ENCODE measurements at regions not wholly inside any gene's neighbourhood (a gene's known extent, or its start where the extent isn't known, plus 50 kb on each side); places are given as distances from the start of the nearest gene placed in this dataset.

DNA sequence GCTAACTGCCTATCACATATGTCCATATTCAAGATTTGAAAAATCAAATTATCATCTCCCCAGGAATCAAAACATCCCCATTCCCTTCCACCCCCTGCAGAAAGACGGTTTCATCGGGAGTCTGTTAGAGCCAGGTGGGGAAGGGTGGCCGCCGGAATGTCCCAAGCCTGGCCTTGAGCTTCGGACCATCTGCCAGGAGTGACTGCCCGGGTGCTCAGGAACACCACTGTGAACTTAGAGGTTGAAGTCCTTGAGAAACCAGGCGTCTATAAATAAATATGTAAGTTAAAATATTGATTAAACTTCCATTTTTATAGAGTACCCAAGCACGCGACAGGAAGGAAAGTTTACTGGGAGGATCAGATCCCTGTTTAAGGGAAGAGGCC, 250.8 kb downstream of the DLL1 start:
- H3K27me3 ChIP-seq, result no peaks in the 10 kb centered on the region
- H3K9me3 ChIP-seq, result peaks cover 0 to 18% (median 0%) of the 10 kb centered on the region in 3 donors
- TF ChIP-seq, protein P1, sequence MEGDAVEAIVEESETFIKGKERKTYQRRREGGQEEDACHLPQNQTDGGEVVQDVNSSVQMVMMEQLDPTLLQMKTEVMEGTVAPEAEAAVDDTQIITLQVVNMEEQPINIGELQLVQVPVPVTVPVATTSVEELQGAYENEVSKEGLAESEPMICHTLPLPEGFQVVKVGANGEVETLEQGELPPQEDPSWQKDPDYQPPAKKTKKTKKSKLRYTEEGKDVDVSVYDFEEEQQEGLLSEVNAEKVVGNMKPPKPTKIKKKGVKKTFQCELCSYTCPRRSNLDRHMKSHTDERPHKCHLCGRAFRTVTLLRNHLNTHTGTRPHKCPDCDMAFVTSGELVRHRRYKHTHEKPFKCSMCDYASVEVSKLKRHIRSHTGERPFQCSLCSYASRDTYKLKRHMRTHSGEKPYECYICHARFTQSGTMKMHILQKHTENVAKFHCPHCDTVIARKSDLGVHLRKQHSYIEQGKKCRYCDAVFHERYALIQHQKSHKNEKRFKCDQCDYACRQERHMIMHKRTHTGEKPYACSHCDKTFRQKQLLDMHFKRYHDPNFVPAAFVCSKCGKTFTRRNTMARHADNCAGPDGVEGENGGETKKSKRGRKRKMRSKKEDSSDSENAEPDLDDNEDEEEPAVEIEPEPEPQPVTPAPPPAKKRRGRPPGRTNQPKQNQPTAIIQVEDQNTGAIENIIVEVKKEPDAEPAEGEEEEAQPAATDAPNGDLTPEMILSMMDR (IDR thresholded peaks at IDR 0.05), result no peak
- TF ChIP-seq EP300 (IDR thresholded peaks at IDR 0.05), result no peak
- no peak for TF ChIP-seq POLR2AphosphoS5 (IDR thresholded peaks at IDR 0.05)
- TF ChIP-seq POLR2A (IDR thresholded peaks at IDR 0.05), result no peak
- peaks cover 0 to 17% (median 0%) of the 10 kb centered on the region in 3 donors for H3K4me1 ChIP-seq
- no peak for ATAC-seq
- H3K36me3 ChIP-seq, result no peaks in the 10 kb centered on the region
- 85 to 100% methylated on average over 2 to 9 of the region's 9 CpGs for WGBS, 2 donors (ENCODE audit: low coverage in 1 of 2)
- no peak overlapping the region for H3K4me3 ChIP-seq
- H3K27ac ChIP-seq, result no peak overlapping the region

DNA sequence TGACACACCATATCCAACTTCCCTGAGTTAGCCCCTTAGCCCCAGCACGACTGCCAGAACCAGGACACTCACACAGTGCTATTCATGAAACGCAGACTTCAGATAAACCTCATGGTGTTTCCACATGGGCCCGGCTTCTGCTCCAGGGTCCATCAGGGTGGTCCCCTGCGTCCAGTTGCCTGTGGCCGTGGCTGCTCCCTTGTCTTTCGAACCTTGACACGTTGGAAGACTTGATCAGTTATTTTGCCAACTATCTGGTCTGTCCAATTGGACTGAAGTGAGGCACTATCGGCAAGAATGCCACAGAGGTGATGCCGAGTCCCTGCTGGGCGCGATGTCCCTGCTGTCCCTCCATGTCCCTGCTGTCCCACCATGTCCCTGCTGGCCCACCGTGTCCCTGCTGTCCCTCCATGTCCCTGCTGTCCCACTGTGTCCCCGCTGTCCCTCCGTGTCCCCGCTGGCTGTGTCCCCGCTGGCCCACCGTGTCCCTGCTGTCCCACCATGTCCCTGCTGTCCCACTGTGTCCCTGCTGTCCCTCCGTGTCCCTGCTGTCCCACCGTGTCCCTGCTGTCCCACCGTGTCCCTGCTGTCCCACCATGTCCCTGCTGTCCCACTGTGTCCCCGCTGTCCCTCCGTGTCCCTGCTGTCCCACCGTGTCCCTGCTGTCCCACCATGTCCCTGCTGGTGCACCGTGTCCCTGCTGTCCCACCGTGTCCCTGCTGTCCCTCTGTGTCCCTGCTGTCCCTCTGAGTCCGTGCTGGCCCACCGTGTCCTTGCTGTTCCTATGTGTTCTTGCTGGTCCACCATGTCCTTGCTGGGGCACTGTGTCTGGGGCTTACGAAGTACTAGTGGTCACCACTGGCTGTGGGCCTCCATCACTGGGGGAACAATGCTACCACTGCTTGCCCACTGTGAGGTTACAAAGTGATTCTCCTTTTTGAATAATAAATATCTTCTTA, 251.4 kb downstream of the DLL1 start:
- no peak overlapping the region for H3K27ac ChIP-seq
- H3K36me3 ChIP-seq, result no peaks in the 10 kb centered on the region
- ATAC-seq, result no peak
- peaks cover 0 to 17% (median 0%) of the 10 kb centered on the region in 3 donors for H3K4me1 ChIP-seq
- H3K9me3 ChIP-seq, result peaks cover 0 to 18% (median 0%) of the 10 kb centered on the region in 3 donors
- H3K27me3 ChIP-seq, result no peaks in the 10 kb centered on the region
- TF ChIP-seq, protein P1 (IDR thresholded peaks at IDR 0.05), result no peak
- TF ChIP-seq POLR2A (IDR thresholded peaks at IDR 0.05) (no peak), EP300 (IDR thresholded peaks at IDR 0.05) (no peak), POLR2AphosphoS5 (IDR thresholded peaks at IDR 0.05) (no peak)
- 73 to 80% methylated on average over 8 to 16 of the region's 28 CpGs for WGBS, 2 donors (ENCODE audit: low coverage in 1 of 2)
- no peak overlapping the region for H3K4me3 ChIP-seq

DNA sequence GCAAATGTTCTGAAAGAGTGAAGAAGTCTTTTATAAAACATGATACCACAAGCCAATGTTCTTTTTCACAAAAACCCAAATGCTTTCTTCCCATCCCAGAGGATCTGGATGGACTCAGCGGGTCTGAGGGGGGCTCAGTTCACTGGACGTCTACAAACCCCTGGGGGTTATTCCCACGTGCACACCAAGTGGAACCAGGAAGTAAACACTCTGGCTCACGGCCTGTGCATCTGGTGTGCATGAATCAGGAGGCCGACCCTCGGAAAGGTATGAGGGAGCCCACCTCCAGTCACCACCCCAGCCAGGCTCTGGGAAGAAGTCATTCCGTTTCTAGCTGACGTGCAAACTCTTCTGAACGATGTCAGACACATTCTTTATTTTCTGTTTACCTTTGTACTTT, 252.2 kb downstream of the DLL1 start:
- ATAC-seq, result no peak
- WGBS, 2 donors (ENCODE audit: low coverage in 1 of 2), result 43 to 54% methylated on average over 4 to 7 of the region's 9 CpGs
- Histone ChIP-seq H3K9me3 (peaks cover 0 to 20% (median 0%) of the 10 kb centered on the region in 3 donors), H3K4me1 (peaks cover 0 to 17% (median 0%) of the 10 kb centered on the region in 3 donors), H3K27ac (no peak overlapping the region), H3K36me3 (no peaks in the 10 kb centered on the region), H3K27me3 (no peaks in the 10 kb centered on the region), H3K4me3 (no peak overlapping the region)
- TF ChIP-seq, protein P1 (IDR thresholded peaks at IDR 0.05), result no peak
- no peak for TF ChIP-seq EP300 (IDR thresholded peaks at IDR 0.05)

DNA sequence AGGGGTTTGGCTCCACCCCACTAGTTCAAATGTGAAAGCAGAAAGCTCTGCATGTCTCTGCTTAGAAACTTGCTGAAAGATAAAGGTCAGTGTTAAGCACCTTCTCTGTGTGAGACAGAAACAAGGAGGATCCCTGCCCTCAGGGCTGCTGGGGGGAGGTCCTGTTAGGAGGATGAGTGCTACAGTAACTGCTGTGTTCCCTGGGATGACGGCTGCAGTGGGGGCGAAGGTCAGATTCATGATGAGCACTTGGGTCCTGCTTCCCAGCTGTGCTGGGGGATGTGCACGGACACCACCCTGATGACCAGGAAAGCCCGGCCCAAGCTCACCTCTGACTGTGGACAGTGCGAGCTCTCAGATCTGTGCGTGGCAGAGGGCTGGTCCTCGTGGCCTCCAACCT, 252.6 kb downstream of the DLL1 start:
- H3K36me3 ChIP-seq, result no peaks in the 10 kb centered on the region
- WGBS, 2 donors (ENCODE audit: low coverage in 1 of 2), result 79% methylated on average over 4 of the region's 7 CpGs; no CpG with 5 or more reads in 1 of the 2 donors
- ATAC-seq, result peak; percentile 13
- no peak for TF ChIP-seq POLR2AphosphoS5 (IDR thresholded peaks at IDR 0.05)
- TF ChIP-seq EP300 (IDR thresholded peaks at IDR 0.05), result no peak
- TF ChIP-seq, protein P1 (IDR thresholded peaks at IDR 0.05), result no peak
- TF ChIP-seq POLR2A (IDR thresholded peaks at IDR 0.05), result no peak
- H3K9me3 ChIP-seq, result peaks cover 0 to 25% (median 0%) of the 10 kb centered on the region in 3 donors
- H3K4me1 ChIP-seq, result peaks cover 0 to 17% (median 0%) of the 10 kb centered on the region in 3 donors
- no peaks in the 10 kb centered on the region for H3K27me3 ChIP-seq
- H3K4me3 ChIP-seq, result no peak overlapping the region
- peak overlapping the region in 2 of 4 donors; percentile 27 to 37 for H3K27ac ChIP-seq

Data from gastroesophageal sphincter (tissue), 4 donors.